Fibroblast of skin of scalp (primary cell): ENCODE measurements at regions not wholly inside any gene's neighbourhood (a gene's known extent, or its start where the extent isn't known, plus 50 kb on each side); places are given as distances from the start of the nearest gene placed in this dataset.

Experiments
- DNase-seq: peaks from one replicate; pipeline ENCODE4 v3.0.0-alpha.2; 2013

DNA sequence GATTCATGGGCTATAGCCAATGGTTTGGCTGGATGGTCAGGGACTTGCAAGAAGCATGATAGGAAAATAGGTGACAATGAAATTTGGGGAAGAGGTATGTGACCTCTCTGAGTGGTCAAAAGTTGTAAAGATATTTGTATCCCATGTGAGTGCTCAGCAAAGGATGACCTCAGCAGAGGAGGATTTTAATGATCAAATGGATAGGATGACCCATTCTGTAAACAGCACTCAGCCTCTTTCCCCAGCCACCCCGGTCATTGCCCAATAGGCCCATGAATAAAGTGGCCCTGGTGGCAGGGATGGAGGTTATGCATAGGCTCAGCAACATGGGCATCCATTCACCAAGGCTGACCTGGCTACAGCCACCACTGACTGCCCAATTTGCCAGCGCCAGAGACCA, 138.4 kb upstream of the SPDL1 start:
- no peak for DNase-seq

- no peak for DNase-seq
Observed at GRCh38 chr5:169442913-169443784, 140.4 kb upstream of the SPDL1 start.

- peak; percentile 41 for DNase-seq
Observed at GRCh38 chr5:169442403-169442874, 141.1 kb upstream of the SPDL1 start.

- peak; percentile 40 for DNase-seq
Observed at GRCh38 chr5:169440107-169440705, 139.3 kb upstream of the SLIT3 start.

DNA sequence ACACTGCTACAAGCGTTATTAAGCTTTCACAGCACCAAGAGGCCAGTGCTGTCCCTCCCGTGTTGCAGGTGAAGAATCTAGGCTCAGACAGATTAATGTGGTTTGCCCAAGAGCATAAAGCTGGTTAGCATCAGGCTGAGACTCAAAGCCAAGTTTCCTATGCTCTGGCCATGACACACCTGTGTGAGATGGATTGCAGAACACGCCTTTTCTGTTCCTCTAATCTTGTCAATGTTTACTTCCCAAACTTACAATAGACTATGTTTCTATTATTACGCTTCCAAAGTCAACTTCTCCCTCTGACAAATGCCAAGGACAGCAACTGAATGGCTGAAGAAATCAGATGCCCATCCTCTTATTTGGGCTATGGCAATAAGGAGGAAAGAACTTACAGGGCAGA, 138.4 kb upstream of the SLIT3 start:
- DNase-seq, result no peak

DNA sequence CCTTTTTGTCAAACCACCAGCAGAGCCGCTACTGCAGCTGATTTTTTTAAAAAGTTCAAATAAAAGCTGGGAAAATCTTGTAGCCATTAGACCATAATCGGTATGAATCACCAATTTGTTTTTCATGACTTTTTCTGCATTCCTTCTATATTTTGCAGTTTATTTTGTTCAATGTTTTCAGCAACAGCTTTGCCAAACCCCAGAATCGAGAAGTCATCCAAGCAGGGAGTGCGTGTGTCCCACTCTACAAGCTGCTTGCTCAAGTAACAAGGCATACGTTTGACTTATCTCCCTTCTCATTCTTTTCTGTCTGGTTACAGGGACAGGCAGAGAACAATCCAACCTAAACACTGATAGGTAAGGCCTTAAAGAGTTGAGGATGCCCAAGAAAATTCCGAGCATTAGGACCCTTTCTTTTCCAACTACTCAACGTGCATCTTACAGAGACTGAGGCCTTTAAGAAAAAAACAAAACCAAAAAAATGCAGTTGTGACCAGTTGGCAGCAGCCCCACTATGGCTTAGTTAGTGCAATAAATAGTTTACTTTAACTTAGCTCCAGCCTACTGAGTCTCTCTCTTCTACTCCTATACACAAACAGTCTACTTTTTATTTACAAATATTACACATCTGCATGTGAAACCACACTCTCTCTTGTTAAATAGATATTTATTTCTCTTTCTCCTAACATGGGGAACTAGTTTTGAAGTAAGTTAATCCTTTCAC, 134.7 kb upstream of the SLIT3 start:
- peak; percentile 50 for DNase-seq

DNA sequence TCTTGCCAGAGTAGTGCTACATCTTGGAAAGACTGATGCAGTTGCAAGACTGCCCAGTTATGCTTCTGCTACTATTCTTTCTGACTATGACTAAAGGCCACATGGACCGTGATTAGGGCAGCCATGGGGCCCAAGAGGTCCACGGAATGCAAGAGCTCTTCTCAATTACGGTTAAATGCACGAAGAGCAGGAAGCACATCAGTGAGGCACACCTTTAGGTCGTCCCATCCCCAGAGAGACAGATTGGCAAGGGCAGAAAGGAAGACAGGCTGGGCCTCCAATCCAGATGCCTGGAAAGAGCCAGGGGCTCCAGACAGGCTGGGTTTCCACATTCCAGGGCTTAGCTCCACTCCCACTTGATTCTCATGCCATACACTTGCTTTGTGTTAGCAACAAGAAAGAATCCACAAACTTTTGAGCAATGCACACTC, 132.3 kb upstream of the SLIT3 start:
- peak; percentile 53 for DNase-seq

- DNase-seq, result no peak
Observed at GRCh38 chr5:169431386-169431785, 130.4 kb upstream of the SLIT3 start.

DNA sequence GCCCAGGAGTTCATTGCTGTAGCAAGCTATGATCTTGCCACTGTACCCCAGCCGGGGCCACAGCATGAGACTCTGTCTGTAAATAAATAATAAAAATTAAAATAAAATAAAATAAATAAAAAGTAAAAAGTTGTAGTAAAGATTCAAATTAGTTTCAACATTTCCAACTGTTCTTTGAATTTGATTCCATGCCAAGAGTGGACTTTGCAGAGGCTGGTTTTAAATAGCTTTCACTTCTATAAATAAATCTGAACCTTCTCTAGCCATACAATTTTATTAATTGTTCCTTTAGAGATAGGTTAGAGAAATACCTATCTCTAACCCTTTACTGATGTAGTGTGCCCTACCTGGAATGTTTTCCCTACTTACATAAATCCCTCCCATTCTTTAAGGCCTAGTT, 129.7 kb upstream of the SLIT3 start:
- no peak for DNase-seq

- no peak for DNase-seq
Observed at GRCh38 chr5:169429044-169429443, 128.1 kb upstream of the SLIT3 start.

DNA sequence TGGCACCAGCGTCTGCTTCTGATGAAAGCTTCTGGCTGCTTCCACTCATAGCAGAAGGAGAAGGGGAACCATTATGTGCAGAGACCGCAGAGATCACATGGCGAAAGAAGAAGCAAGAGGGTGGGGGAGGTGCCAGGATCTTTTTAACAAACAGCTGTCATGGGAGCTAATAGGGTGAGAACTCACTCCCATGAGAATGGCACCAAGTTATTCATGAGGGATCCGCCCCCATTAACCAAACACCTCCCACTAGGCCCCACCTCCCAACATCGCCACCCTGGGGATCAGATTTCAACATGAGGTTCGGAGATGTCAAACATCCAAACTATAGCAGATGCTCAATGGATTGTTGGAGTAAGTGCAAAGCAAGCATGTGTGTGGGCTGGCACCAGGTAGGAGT, 125.8 kb upstream of the SLIT3 start:
- no peak for DNase-seq

DNA sequence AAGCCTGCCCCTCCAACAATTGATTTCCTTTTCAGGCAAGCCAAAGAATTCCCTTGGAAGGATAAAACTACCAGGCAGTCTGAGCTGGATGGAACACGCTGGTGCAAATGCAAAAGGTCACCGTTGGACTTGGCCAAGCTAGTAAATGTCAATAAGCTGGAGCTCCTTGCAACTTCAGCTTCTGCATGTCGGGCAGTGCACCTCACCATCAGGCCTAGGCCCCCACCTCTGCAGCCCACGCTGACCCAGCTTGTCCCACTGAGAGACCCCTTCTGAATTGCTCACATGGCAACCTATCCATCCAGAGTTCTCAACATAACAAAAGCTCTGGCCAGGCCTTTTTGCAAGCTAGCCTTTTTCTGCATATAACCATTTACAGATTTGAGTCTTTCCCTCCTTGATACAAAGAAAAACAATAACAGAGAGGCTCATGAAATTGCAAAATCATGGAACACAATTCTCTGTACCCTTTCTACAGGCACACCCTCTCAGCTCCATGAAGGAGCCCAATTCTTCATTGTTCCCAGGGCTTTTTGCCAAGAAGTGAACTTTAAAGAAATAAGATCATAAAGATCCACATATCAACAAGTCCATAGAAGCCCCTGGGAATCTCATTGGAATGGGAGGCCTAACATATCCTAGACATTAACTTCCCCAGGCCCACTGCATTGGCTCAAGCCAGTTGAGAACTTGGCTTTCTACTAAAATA, 123.9 kb upstream of the SLIT3 start:
- no peak for DNase-seq

DNA sequence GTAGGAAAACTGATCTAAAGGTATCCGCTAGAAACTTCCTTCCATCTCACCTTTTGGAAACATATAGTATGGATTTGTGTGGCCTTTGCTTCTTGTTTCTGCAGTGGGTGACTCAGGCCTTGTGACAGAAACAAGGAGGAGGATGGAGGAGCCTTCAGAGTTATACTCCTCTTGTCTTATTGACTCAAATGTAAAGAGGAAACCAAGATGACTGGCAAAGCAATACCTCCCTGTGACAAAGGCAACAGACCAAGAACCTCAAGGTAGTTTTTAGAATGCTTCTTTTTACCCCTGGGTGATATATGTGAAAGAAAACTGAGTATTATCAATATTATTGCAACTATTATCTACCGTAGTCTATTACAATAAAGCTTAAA, 123.3 kb upstream of the SLIT3 start:
- no peak for DNase-seq

GRCh38 chr5:169423580-169424278, 122.8 kb upstream of the SLIT3 start:
- DNase-seq, result no peak

- no peak for DNase-seq
Observed at GRCh38 chr5:169422087-169422486, 121.1 kb upstream of the SLIT3 start.

- peak; percentile 52 for DNase-seq
Observed at GRCh38 chr5:169421677-169422076, 120.7 kb upstream of the SLIT3 start.

DNA sequence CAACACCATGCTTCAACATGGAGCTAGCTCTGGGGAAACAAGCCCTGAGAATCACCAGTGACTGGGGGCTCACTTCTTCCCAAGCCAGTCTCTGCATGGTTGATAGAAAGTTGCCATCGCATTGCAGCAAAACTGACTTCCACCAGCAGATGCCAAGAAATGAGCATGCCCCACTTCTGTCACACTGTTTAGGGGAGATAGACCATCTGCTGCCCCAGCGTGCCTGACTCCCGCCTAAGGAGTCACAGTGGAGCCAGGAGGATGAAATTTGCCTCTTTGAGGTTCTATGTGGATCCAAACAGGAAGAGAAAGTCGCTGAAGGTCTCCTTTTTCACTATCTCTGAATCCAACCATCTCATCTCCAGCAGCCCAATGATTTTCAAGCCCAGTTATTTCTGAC, 116.7 kb upstream of the SLIT3 start:
- no peak for DNase-seq

GRCh38 chr5:169416583-169417196, 115.8 kb upstream of the SLIT3 start:
- DNase-seq, result peak; percentile 97

GRCh38 chr5:169415948-169416347, 115.0 kb upstream of the SLIT3 start:
- no peak for DNase-seq

DNA sequence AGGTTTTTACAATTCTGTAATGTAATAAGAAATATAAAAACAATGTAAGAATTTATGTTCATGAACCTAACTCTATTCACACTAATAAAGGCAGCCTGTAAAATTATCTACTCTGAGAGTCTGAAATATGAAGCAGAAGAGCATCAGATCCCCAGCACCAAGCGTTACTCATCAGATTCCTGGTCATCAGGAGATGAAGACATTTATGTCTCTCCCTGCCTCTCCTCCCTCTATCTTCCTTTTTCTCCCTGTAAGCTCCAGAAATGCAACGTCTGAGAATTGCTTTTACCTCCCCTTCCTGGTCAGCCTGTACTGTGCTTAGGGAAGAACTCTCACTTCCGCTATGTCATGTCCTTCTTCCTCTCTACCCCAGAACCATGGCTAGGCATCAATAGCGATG, 114.4 kb upstream of the SLIT3 start:
- DNase-seq, result peak; percentile 62

DNA sequence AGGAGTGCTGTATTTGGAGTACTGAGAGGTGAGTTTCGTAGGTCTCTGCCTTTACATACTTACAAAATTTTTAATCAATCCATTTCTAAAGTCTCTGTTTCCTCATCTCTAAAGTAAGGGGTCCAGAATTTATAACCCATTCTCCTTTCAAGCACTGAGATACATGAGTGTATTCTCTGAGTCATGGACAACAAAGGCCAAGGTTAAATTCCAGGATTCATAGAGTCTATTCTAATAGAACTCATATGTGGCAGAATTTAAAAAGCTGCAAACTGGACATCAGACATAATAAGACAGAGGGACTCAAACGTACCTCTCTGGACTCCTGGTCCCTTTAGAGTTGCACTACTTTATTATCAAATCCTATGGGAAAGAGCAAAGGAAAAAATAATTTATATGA, 112.5 kb upstream of the SLIT3 start:
- no peak for DNase-seq

GRCh38 chr5:169412831-169413230, 111.9 kb upstream of the SLIT3 start:
- no peak for DNase-seq
